ENCODE measurements at regions not wholly inside any gene's neighbourhood (a gene's known extent, or its start where the extent isn't known, plus 50 kb on each side); places are given as distances from the start of the nearest gene placed in this dataset.
"Not testable (repeated sequence)": the region's sequence is repeated elsewhere in the genome, so short reads cannot be mapped to it uniquely, and the experiment has no call there.

- not testable (repeated sequence) for TF ChIP-seq CTCF, POLR2A (IDR thresholded peaks at IDR 0.05)
Measured at GRCh38 chr5:1618296-1618865, 94.6 kb upstream of the LPCAT1 start.

Data from adrenal gland (tissue), 5 donors.